Panc1 (cell line): ENCODE measurements at regions not wholly inside any gene's neighbourhood (a gene's known extent, or its start where the extent isn't known, plus 50 kb on each side); places are given as distances from the start of the nearest gene placed in this dataset.

Experiments
- ATAC-seq: fragments of 200-7000 bp; cut with Tn5 transposase; 2 replicates; pipeline ENCODE4 v1.9.1; 2020; ENCODE audit warnings: mild to moderate bottlenecking, moderate library complexity
- BruUV-seq: library from RNA; stranded (reverse); fragments of 400-500 nt; replicated peaks from 2 replicates; lab custom pipeline; 2021; lab: Mats Ljungman, UMichigan
- CTCF ChIA-PET: fragments of 300-600 bp; sonication (Branson Sonifier 250); formaldehyde crosslinking; loops from one replicate; lab custom pipeline; 2022; ENCODE audit warnings: antibody characterized with exemption; lab: Charles Lee
- POLR2A ChIA-PET: fragments of 300-600 bp; sonication (Branson Sonifier 250); formaldehyde crosslinking; loops from one replicate; lab custom pipeline; 2022; ENCODE audit warnings: antibody characterized with exemption; lab: Charles Lee
- DNase-seq: peaks from one replicate; pipeline ENCODE4 v3.0.0-alpha.2; 2010; ENCODE audit warnings: low read depth, low spot score
- H3K27ac ChIP-seq: 2 replicates; pipeline ENCODE4 v1.5.1; 2011; ENCODE audit warnings: mild to moderate bottlenecking, low read length, inconsistent platforms
- H3K27me3 ChIP-seq: fragments of 200-500 bp; sonication (Bioruptor generic); 2 replicates; pipeline ENCODE4 v1.6.0; 2014; ENCODE audit warnings: low read length, inconsistent platforms; ENCODE audit not compliant: control insufficient read depth, insufficient read depth
- H3K36me3 ChIP-seq: fragments of 200-500 bp; sonication (Bioruptor generic); 2 replicates; pipeline ENCODE4 v1.5.1; 2014; ENCODE audit warnings: inconsistent platforms, mild to moderate bottlenecking, low read length, moderate library complexity; ENCODE audit not compliant: control insufficient read depth, insufficient read depth
- H3K4me1 ChIP-seq: 2 replicates; pipeline ENCODE4 v1.5.1; 2011; ENCODE audit warnings: inconsistent platforms, mild to moderate bottlenecking, low read length, moderate library complexity; ENCODE audit not compliant: control insufficient read depth, insufficient read depth
- H3K4me3 ChIP-seq, 2 experiments: 2 replicates each; pipeline ENCODE4 v1.5.1; 2011 to 2012; ENCODE audit warnings: low read depth in 2 of 2, low read length in 2 of 2, mild to moderate bottlenecking in 2 of 2, inconsistent platforms in 1 of 2, moderate library complexity in 1 of 2
- H3K9me3 ChIP-seq: fragments of 200-500 bp; sonication (Bioruptor generic); 2 replicates; pipeline ENCODE4 v1.5.1; 2014; ENCODE audit warnings: low read depth, mild to moderate bottlenecking, inconsistent platforms, low read length, moderate library complexity; ENCODE audit not compliant: control insufficient read depth, insufficient read depth
- POLR2AphosphoS5 ChIP-seq: IDR thresholded peaks from 2 replicates; pipeline ENCODE4 v1.6.1; 2012; ENCODE audit warnings: mild to moderate bottlenecking, low read depth, low read length, moderate library complexity
- SIN3A ChIP-seq: IDR thresholded peaks from 2 replicates; pipeline ENCODE4 v1.6.1; 2012; ENCODE audit warnings: low read depth, mild to moderate bottlenecking, low read length, moderate library complexity, borderline replicate concordance; ENCODE audit not compliant: insufficient read depth
- TCF7L2 ChIP-seq: IDR thresholded peaks from 2 replicates; pipeline ENCODE4 v1.6.1; 2011; ENCODE audit warnings: mild to moderate bottlenecking, low read depth, low read length, inconsistent platforms
- in situ Hi-C: cut with HindIII; loops from 2 replicates; pipeline ENCODE4 v1.10.0; 2016; ENCODE audit warnings: low sequenced_read_pairs, low pct_unique_long_range_greater_than_20kb
- intact Hi-C: fragments of 100-400 bp; cut with micrococcal nuclease; formaldehyde crosslinking; loops from one replicate; pipeline ENCODE4 v1.10.0; 2022; ENCODE audit not compliant: unreplicated experiment
- TF ChIP-seq, protein P1 (sequence below): fragments of 450-650 bp; IDR thresholded peaks from 2 replicates; pipeline ENCODE4 v1.5.1; 2017; ENCODE audit warnings: mild to moderate bottlenecking
- TF ChIP-seq, protein P2 (sequence below), 2 experiments: IDR thresholded peaks; 2 replicates each; pipeline ENCODE4 v1.6.1; 2011 to 2012; ENCODE audit warnings: low read depth in 2 of 2, control low read depth in 1 of 2, low read length in 1 of 2, mild to moderate bottlenecking in 1 of 2, moderate library complexity in 1 of 2; ENCODE audit not compliant: insufficient read depth in 1 of 2

DNA sequence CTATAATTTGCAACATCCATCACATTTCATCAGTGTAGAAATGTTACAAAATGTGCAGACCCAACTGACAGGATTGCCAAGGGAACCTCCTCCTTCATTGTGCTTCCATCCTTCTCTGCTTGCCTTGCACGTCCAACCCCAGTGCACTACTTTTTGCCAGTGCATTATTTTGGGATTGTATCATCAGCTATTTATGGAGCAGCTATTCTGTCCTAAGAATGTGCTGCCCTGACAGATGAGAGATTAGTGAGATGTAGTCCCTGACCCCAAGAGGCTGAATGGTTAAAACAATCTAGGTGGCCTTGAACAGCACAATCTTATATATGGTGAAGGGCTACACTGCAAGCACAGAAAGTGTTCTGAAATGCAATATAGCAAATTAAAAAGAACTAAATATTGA, 935.8 kb downstream of the IGSF11 start:
- no peaks in the 10 kb centered on the region for H3K36me3 ChIP-seq
- no peaks in the 10 kb centered on the region for H3K27me3 ChIP-seq
- TF ChIP-seq, protein P1, sequence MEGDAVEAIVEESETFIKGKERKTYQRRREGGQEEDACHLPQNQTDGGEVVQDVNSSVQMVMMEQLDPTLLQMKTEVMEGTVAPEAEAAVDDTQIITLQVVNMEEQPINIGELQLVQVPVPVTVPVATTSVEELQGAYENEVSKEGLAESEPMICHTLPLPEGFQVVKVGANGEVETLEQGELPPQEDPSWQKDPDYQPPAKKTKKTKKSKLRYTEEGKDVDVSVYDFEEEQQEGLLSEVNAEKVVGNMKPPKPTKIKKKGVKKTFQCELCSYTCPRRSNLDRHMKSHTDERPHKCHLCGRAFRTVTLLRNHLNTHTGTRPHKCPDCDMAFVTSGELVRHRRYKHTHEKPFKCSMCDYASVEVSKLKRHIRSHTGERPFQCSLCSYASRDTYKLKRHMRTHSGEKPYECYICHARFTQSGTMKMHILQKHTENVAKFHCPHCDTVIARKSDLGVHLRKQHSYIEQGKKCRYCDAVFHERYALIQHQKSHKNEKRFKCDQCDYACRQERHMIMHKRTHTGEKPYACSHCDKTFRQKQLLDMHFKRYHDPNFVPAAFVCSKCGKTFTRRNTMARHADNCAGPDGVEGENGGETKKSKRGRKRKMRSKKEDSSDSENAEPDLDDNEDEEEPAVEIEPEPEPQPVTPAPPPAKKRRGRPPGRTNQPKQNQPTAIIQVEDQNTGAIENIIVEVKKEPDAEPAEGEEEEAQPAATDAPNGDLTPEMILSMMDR, result no peak
- TF ChIP-seq POLR2AphosphoS5, result no peak
- no peak for TF ChIP-seq TCF7L2
- TF ChIP-seq SIN3A, result no peak
- TF ChIP-seq, protein P2, sequence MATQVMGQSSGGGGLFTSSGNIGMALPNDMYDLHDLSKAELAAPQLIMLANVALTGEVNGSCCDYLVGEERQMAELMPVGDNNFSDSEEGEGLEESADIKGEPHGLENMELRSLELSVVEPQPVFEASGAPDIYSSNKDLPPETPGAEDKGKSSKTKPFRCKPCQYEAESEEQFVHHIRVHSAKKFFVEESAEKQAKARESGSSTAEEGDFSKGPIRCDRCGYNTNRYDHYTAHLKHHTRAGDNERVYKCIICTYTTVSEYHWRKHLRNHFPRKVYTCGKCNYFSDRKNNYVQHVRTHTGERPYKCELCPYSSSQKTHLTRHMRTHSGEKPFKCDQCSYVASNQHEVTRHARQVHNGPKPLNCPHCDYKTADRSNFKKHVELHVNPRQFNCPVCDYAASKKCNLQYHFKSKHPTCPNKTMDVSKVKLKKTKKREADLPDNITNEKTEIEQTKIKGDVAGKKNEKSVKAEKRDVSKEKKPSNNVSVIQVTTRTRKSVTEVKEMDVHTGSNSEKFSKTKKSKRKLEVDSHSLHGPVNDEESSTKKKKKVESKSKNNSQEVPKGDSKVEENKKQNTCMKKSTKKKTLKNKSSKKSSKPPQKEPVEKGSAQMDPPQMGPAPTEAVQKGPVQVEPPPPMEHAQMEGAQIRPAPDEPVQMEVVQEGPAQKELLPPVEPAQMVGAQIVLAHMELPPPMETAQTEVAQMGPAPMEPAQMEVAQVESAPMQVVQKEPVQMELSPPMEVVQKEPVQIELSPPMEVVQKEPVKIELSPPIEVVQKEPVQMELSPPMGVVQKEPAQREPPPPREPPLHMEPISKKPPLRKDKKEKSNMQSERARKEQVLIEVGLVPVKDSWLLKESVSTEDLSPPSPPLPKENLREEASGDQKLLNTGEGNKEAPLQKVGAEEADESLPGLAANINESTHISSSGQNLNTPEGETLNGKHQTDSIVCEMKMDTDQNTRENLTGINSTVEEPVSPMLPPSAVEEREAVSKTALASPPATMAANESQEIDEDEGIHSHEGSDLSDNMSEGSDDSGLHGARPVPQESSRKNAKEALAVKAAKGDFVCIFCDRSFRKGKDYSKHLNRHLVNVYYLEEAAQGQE (IDR thresholded peaks at IDR 0.05; ENCODE audit: insufficient read depth in 1 of 2, low read depth in 2 of 2, low read length in 1 of 2), result no peak
- H3K9me3 ChIP-seq, result no peaks in the 10 kb centered on the region; the same call in 1 of the 2 replicates
- intact Hi-C loops, result no loop called here
- no peak overlapping the region for H3K27ac ChIP-seq
- BruUV-seq, result no TSS peak
- no peaks in the 10 kb centered on the region for H3K4me1 ChIP-seq
- no peak for ATAC-seq
- in situ Hi-C loops, result no loop called here
- no peak for DNase-seq
- H3K4me3 ChIP-seq, result no peak overlapping the region
- ChIA-PET POLR2A (no interaction called here), CTCF (no interaction called here)

DNA sequence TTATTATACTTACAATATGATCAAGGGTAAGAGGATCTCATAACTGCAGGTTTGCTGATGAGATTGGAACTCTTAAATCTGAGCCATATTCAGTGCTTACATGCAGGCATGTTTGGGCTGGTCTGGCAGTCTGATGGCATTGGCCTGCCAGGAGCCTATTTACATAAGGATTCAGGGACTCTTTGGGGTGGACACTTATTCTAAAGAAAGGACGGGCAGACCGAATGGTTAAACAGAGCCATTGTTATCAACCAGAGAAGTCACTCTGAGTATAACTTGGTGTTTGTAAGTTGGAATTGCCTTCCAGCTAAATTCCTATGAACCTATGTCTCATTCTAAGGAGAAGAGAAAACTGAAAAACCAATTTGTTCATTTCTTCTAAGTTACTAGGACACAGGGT, 932.8 kb downstream of the IGSF11 start:
- no peak for ATAC-seq
- no peak for TF ChIP-seq SIN3A
- TF ChIP-seq POLR2AphosphoS5, result no peak
- in situ Hi-C loops, result no loop called here
- no peaks in the 10 kb centered on the region for H3K36me3 ChIP-seq
- POLR2A ChIA-PET, result no interaction called here
- BruUV-seq, result no TSS peak
- H3K4me1 ChIP-seq, result no peaks in the 10 kb centered on the region
- no peaks in the 10 kb centered on the region for H3K9me3 ChIP-seq
- DNase-seq, result no peak
- no peaks in the 10 kb centered on the region for H3K27me3 ChIP-seq
- H3K4me3 ChIP-seq, result no peak overlapping the region
- CTCF ChIA-PET, result no interaction called here
- no peak overlapping the region for H3K27ac ChIP-seq
- intact Hi-C loops, result no loop called here

DNA sequence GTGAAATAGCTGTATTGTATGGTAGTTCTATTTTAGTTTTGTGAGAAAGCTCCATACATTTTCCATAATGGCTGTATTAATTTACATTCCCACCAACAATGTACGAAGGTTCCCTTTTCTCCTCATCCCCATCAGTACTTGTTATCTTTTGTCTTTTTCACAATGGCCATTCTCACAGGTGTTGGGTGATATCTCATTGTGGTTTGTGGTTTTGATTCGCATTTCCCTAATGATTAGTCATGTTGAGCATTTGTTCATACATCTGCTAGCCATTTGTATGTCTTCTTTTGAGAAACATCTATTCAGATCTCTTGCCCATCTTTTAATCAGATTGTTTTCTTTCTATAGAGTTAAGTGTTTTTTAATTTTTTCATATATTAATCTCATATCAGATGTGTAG, 931.9 kb downstream of the IGSF11 start:
- no peaks in the 10 kb centered on the region for H3K27me3 ChIP-seq
- in situ Hi-C loops (no loop called here), intact Hi-C loops (no loop called here)
- POLR2A ChIA-PET, result no interaction called here
- no peak overlapping the region for H3K4me3 ChIP-seq
- TF ChIP-seq, protein P2 (IDR thresholded peaks at IDR 0.05; ENCODE audit: insufficient read depth in 1 of 2, low read depth in 2 of 2, low read length in 1 of 2), result no peak
- TF ChIP-seq, protein P1, result no peak
- TF ChIP-seq POLR2AphosphoS5 (no peak), SIN3A (no peak), TCF7L2 (no peak)
- ATAC-seq (no peak), DNase-seq (no peak)
- H3K4me1 ChIP-seq, result no peaks in the 10 kb centered on the region
- no peaks in the 10 kb centered on the region for H3K36me3 ChIP-seq
- CTCF ChIA-PET, result no interaction called here
- H3K27ac ChIP-seq, result no peak overlapping the region
- no peaks in the 10 kb centered on the region for H3K9me3 ChIP-seq
- BruUV-seq, result no TSS peak
